ENCODE measurements at regions not wholly inside any gene's neighbourhood (a gene's known extent, or its start where the extent isn't known, plus 50 kb on each side); places are given as distances from the start of the nearest gene placed in this dataset.

- DNase-seq (ENCODE audit: insufficient read length, low spot score): no peak
- no peak for FAIRE-seq
- TF ChIP-seq POLR2A (IDR thresholded peaks at IDR 0.05; ENCODE audit: low read depth, low read length): no peak
These were observed 285.0 kb upstream of the HABP2 start for GRCh38 chr10:113267619-113268562.

GRCh38 chr10:113269333-113269732 is 283.5 kb upstream of the HABP2 start:
- FAIRE-seq (no peak), DNase-seq (ENCODE audit: insufficient read length, low spot score) (no peak)
- no peak for TF ChIP-seq POLR2A (IDR thresholded peaks at IDR 0.05; ENCODE audit: low read depth, low read length)

- FAIRE-seq (no peak), DNase-seq (ENCODE audit: insufficient read length, low spot score) (no peak)
- TF ChIP-seq POLR2A (IDR thresholded peaks at IDR 0.05; ENCODE audit: low read depth, low read length): no peak
These were observed 280.3 kb upstream of the HABP2 start for GRCh38 chr10:113272511-113272910.

GRCh38 chr10:113273181-113274163 is 279.4 kb upstream of the HABP2 start:
- no peak for FAIRE-seq
- no peak for DNase-seq (ENCODE audit: insufficient read length, low spot score)
- no peak for TF ChIP-seq POLR2A (IDR thresholded peaks at IDR 0.05; ENCODE audit: low read depth, low read length)

- TF ChIP-seq POLR2A (IDR thresholded peaks at IDR 0.05; ENCODE audit: low read depth, low read length): no peak
- DNase-seq (ENCODE audit: insufficient read length, low spot score) (no peak), FAIRE-seq (no peak)
These were observed 278.6 kb upstream of the HABP2 start for GRCh38 chr10:113274176-113274829.

GRCh38 chr10:113278221-113278620 is 274.6 kb upstream of the HABP2 start:
- DNase-seq (ENCODE audit: insufficient read length, low spot score) (no peak), FAIRE-seq (no peak)
- TF ChIP-seq POLR2A (IDR thresholded peaks at IDR 0.05; ENCODE audit: low read depth, low read length): no peak

GRCh38 chr10:113278664-113279063 is 274.2 kb upstream of the HABP2 start:
- no peak for TF ChIP-seq POLR2A (IDR thresholded peaks at IDR 0.05; ENCODE audit: low read depth, low read length)
- no peak for DNase-seq (ENCODE audit: insufficient read length, low spot score)
- FAIRE-seq: no peak

- FAIRE-seq (no peak), DNase-seq (ENCODE audit: insufficient read length, low spot score) (no peak)
- TF ChIP-seq POLR2A (IDR thresholded peaks at IDR 0.05; ENCODE audit: low read depth, low read length): no peak
These were observed 273.6 kb upstream of the HABP2 start for GRCh38 chr10:113279262-113279661.

GRCh38 chr10:113282564-113282963 is 270.3 kb upstream of the HABP2 start:
- FAIRE-seq (no peak), DNase-seq (ENCODE audit: insufficient read length, low spot score) (no peak)

GRCh38 chr10:113283189-113283588 is 269.7 kb upstream of the HABP2 start:
- FAIRE-seq (no peak), DNase-seq (ENCODE audit: insufficient read length, low spot score) (no peak)
- no peak for TF ChIP-seq POLR2A (IDR thresholded peaks at IDR 0.05; ENCODE audit: low read depth, low read length)

More at GRCh38 chr10:113282564-113282963, 270.3 kb upstream of the HABP2 start:
- TF ChIP-seq POLR2A (IDR thresholded peaks at IDR 0.05; ENCODE audit: low read depth, low read length): no peak

GRCh38 chr10:113284635-113285034 is 268.2 kb upstream of the HABP2 start:
- FAIRE-seq: no peak
- no peak for TF ChIP-seq POLR2A (IDR thresholded peaks at IDR 0.05; ENCODE audit: low read depth, low read length)

GRCh38 chr10:113285305-113285704 is 267.5 kb upstream of the HABP2 start:
- no peak for TF ChIP-seq POLR2A (IDR thresholded peaks at IDR 0.05; ENCODE audit: low read depth, low read length)
- no peak for DNase-seq (ENCODE audit: insufficient read length, low spot score)
- no peak for FAIRE-seq

More at GRCh38 chr10:113284635-113285034, 268.2 kb upstream of the HABP2 start:
- DNase-seq (ENCODE audit: insufficient read length, low spot score): no peak

- FAIRE-seq (no peak), DNase-seq (ENCODE audit: insufficient read length, low spot score) (no peak)
- TF ChIP-seq POLR2A (IDR thresholded peaks at IDR 0.05; ENCODE audit: low read depth, low read length): no peak
These were observed 265.3 kb upstream of the HABP2 start for GRCh38 chr10:113287592-113287991.

Measured in H54 (cell line).